Kidney (tissue), 13 donors: ENCODE measurements at regions not wholly inside any gene's neighbourhood (a gene's known extent, or its start where the extent isn't known, plus 50 kb on each side); places are given as distances from the start of the nearest gene placed in this dataset.

ENCODE experiments used
- DNase-seq, 5 donors: peaks; one replicate each; pipeline ENCODE4 v3.0.0-alpha.2; 2013 to 2020
- FAIRE-seq: peaks from 2 replicates; lab custom pipeline; 2012; peaks lifted over from hg19 to GRCh38; lab: Jason Lieb, UNC
- H3K27ac ChIP-seq, 2 donors: one replicate each; pipeline ENCODE4 v1.7.0; 2013; ENCODE audit warnings: low read depth in 2 of 2, low read length in 2 of 2, inconsistent platforms in 1 of 2
- H3K27me3 ChIP-seq: one replicate; pipeline ENCODE4 v1.7.1; 2013; ENCODE audit warnings: low read length, inconsistent platforms; ENCODE audit not compliant: control insufficient read depth, insufficient read depth
- H3K36me3 ChIP-seq, 3 donors: one replicate each; pipeline versions ENCODE4 v1.7.0 to v1.7.1; 2013; ENCODE audit warnings: low read length in 3 of 3, control low read depth in 1 of 3, inconsistent platforms in 1 of 3; ENCODE audit not compliant: insufficient read depth in 3 of 3, control insufficient read depth in 2 of 3
- H3K4me1 ChIP-seq, 3 donors: one replicate each; pipeline versions ENCODE4 v1.7.0 to v1.7.1; 2013; ENCODE audit warnings: low read length in 3 of 3, inconsistent platforms in 1 of 3, low read depth in 1 of 3; ENCODE audit not compliant: control insufficient read depth in 2 of 3, insufficient read depth in 2 of 3
- H3K4me3 ChIP-seq, 3 donors: one replicate each; pipeline versions ENCODE4 v1.7.0 to v1.8.1; 2013; ENCODE audit warnings: low read length in 3 of 3, control low read depth in 1 of 3, inconsistent platforms in 1 of 3
- H3K9ac ChIP-seq, 3 donors: one replicate each; pipeline versions ENCODE4 v1.7.0 to v1.7.1; 2013; ENCODE audit warnings: low read length in 3 of 3, control low read depth in 1 of 3, inconsistent platforms in 1 of 3
- H3K9me3 ChIP-seq, 3 donors: one replicate each; pipeline versions ENCODE4 v1.7.0 to v1.7.1; 2013; ENCODE audit warnings: low read length in 3 of 3, control low read depth in 1 of 3, inconsistent platforms in 1 of 3; ENCODE audit not compliant: control insufficient read depth in 2 of 3, insufficient read depth in 1 of 3
- CTCF ChIP-seq: IDR thresholded peaks from 3 replicates; pipeline ENCODE4 v1.5.1; 2012; ENCODE audit warnings: mild to moderate bottlenecking, moderate library complexity, borderline replicate concordance; ENCODE audit not compliant: insufficient read depth; ENCODE audit errors: extremely low read depth
- intact Hi-C: fragments of 100-400 bp; cut with DNase I; formaldehyde crosslinking; loops from one replicate; pipeline ENCODE4 v1.11.1; 2022
- donor health status: control.
- donor health status: control.
- donor health status: control.
- donor health status: control.
- donor health status: control.
- donor health status: DM: yes; HTN: yes; CAD: no.
- donor health status: Normal renal cell carcinoma (clear cell type).

GRCh38 chr20:52843425-52843824 lies 128.7 kb upstream of the TSHZ2 start:
- DNase-seq = no peak
- no peak for FAIRE-seq

GRCh38 chr20:52841003-52841402 lies 131.2 kb upstream of the TSHZ2 start:
- H3K4me1 ChIP-seq = no peaks in the 10 kb centered on the region
- no peak overlapping the region for H3K9ac ChIP-seq
- no peaks in the 10 kb centered on the region for H3K27me3 ChIP-seq
- no peak overlapping the region for H3K4me3 ChIP-seq
- no peaks in the 10 kb centered on the region for H3K36me3 ChIP-seq
- H3K27ac ChIP-seq = no peak overlapping the region
- no peaks in the 10 kb centered on the region for H3K9me3 ChIP-seq
- FAIRE-seq (no peak), DNase-seq (no peak)
- no peak for TF ChIP-seq CTCF
- intact Hi-C loops = no loop called here

More at GRCh38 chr20:52843425-52843824, 128.7 kb upstream of the TSHZ2 start:
- no peak for TF ChIP-seq CTCF
- Histone ChIP-seq H3K9ac (no peak overlapping the region), H3K27ac (no peak overlapping the region), H3K27me3 (no peaks in the 10 kb centered on the region), H3K4me3 (no peak overlapping the region), H3K36me3 (no peaks in the 10 kb centered on the region), H3K9me3 (no peaks in the 10 kb centered on the region), H3K4me1 (no peaks in the 10 kb centered on the region)
- intact Hi-C loops = no loop called here

GRCh38 chr20:52840041-52840440 lies 132.1 kb upstream of the TSHZ2 start:
- Histone ChIP-seq H3K36me3 (no peaks in the 10 kb centered on the region), H3K27ac (no peak overlapping the region), H3K9me3 (no peaks in the 10 kb centered on the region), H3K27me3 (no peaks in the 10 kb centered on the region), H3K4me1 (no peaks in the 10 kb centered on the region), H3K9ac (no peak overlapping the region), H3K4me3 (no peak overlapping the region)
- FAIRE-seq (no peak), DNase-seq (no peak)
- TF ChIP-seq CTCF = no peak
- intact Hi-C loops = no loop called here
